HG03354 (cell line): ENCODE measurements at regions not wholly inside any gene's neighbourhood (a gene's known extent, or its start where the extent isn't known, plus 50 kb on each side); places are given as distances from the start of the nearest gene placed in this dataset.

Source experiments
- ATAC-seq: cut with Tn5 transposase; IDR thresholded peaks from one replicate; pipeline ENCODE4 v1.9.1; 2021; ENCODE audit warnings: mild to moderate bottlenecking; ENCODE audit not compliant: unreplicated experiment, poor library complexity, severe bottlenecking

DNA sequence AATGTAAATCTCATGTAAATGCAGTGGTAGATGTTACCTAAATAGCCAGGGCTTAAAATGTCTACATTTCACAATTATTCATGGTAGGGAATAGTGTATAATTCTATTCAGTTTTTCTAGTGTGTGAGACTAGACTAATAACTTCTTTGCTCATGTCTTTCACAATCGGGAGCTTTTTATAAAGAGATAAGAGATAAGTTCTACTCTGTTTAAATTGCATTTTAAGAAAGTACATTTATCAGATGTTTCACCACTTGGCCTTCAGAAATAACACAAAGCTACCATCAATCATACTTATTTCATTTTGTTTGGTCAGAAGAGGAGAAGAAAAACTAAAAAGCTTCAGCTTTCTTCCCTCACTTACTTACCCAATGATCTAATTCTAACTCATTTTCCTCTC, 725.5 kb upstream of the FLRT2 start:
- ATAC-seq = no peak

DNA sequence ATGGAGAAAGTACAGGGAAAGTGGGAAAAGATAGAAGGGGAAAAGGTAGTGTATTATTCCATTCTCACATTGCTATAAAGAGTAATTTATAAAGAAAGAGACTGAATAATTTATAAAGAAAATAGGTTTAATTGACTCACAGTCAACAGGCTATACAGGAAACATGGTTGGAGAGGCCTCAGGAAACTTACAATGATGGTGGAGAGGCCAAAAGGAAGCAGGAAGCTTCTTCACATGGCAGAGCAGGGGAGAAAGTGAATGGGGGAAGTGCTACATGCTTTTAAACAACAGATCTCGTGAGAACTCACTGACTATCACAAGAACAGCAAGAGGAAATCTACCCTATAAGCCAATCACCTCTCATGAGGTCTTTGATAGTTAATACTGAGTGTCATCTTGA, 725.0 kb upstream of the FLRT2 start:
- no peak for ATAC-seq

DNA sequence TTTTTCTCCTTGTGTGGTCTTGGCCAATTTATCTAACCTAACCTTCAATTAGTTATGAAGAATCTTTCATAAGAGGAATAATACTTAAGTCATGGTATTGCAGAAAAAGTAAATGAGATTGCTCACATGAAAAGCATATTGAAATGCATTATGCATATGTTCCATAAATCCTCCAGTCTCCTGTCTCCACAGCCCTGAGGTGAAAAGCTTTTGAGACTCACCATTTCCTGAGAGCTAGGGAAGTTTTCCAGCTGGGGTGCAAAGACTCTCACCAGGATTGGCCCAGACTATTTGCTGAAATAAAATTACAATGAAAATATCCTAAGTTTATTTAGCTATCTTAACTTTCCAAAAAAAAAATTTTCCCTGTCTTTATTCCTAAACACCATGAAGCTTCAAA, 723.8 kb upstream of the FLRT2 start:
- no peak for ATAC-seq

DNA sequence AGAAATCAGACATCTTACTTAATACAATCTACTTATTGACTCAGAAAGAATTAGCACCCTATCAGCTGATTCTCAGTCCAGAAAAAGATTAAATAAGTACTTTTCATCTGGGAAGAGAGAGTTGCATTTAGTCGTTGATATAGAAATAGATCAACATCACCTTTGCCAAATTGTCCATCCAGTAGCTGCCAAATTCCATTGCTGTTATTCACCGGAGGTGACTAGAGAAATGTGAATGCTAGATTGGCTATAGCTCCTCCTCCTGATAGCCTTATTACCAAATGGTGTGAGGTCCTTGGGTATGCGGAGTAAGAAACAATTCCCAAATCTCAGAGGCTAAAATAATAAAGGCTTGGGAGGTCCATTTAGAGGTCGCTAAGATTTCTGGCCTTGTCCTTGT, 723.3 kb upstream of the FLRT2 start:
- ATAC-seq = no peak

DNA sequence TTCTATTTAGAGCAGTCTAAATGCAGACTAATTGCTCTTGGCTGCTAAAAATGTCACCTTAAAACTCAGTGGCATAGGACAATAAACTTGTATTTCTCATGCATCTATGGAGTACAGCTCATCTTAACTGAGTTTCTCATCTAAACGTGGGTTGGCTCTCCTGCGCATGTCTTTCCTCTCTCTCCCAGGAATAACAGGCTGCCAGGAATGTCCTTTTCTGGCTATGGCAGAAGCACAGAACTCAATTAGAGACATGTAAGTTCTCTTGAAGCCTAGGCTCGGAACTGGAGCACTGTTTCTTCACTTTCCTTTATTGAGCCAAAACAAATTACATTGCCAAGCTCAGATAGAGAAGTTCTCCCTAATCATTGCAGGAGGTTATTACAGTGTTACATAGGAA, 722.3 kb upstream of the FLRT2 start:
- ATAC-seq = no peak

DNA sequence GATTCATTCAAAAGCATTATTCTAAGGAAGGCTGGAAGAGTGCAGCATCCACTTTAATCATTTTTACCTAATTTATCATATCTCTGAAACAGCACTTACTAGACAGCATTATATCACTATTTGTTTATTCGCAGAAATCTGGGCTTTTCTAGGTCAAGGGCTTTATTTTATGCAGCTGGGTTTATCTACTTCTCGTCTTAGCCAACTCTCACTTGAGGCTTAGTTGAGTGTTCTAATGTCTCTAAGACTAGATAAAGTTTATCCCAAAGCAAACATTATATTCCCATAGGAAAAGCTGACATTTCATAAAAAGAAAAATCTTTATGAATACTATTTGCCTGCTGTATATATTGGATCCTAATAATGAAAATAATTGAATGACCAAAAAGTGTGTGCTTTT, 720.8 kb upstream of the FLRT2 start:
- no peak for ATAC-seq

DNA sequence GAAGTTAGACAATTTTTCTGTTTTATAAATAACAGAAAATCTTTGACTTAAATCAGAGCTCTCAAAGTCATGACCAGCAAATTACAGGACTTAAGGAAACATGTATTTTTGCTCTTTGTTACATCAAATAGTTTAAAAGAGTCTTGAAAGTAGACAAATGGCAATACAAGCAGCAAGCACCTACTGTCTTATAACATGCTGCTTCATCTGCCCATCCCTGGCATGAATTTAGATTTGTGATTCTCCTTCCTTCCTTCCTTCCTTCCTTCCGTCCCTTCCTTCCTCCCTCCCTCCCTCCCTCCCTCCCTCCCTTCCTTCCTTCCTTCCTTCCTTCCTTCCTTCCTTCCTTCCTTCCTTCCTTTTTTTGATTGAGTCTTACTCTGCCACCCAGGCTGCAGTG, 715.6 kb upstream of the FLRT2 start:
- ATAC-seq = no peak

DNA sequence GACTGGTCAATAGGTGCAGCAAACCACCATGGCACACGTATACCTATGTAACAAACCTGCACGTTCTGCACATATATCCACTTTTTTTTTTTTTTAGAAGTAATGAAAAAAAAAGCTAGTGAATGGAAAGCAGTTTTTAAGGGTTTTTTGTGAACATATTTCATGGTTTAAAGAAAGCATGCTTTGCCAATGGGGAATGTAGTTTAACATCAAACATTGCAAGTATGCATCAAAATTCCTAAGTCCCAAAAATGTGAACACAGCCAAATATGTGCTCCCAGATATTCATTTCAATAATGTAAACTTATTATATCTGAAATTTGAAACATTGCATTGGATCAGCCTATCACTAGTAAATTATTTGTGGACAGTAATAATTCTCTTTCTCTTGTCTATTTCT, 710.4 kb upstream of the FLRT2 start:
- ATAC-seq = no peak

DNA sequence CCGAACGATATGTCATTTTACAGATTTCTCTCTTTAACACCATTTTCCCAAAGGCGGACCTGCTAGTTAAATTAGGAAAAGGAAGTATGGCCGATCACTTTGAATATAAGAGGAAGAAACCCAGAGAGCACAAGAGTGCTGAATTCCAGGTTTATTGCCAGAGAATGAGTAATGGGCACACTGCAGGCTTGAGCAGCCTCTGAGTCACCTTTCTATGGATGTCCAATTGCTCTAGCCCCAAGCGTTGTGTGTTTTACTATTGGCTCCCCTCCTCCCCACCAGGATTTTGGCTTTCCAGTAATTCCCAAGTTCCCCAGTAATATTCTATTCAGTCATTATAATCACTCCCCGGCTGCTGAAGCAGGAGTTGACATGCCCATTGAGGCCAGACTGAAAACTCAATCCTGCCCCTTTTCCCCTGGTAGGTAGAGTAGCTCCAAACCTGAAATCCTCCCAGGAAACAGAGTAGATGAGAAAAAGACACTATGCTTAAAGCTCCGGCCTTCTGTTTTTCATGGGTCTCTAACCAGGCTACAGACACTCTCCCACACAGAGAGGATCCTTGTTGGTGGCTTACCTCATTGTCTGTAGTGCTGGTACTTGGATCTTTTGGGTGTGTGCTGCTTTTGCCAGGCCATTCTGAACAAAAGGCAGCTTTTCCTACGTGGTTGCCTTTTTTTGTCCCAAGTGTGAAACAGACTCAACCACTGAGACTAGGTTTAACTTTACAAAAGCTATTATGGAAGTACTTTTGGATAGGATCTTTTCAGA, 704.3 kb upstream of the FLRT2 start:
- no peak for ATAC-seq

DNA sequence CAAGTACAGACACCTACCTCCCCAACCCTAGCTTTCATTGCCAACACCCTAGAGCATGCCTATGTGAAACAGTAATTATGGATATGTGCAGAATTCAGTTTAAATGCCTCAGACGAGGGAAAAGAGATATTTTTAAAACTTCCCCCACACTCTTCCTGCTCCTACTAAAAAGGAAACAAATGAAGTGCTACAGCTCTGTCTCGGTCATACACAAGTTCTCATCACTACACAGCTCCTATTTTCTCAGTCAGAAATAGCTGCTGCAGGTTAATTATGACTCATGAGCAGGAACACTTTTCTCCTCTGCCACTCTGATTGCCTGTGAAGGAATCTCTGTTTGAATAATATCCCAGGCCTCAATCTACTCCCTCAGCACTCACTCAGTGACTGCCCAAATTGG, 703.6 kb upstream of the FLRT2 start:
- ATAC-seq = no peak

DNA sequence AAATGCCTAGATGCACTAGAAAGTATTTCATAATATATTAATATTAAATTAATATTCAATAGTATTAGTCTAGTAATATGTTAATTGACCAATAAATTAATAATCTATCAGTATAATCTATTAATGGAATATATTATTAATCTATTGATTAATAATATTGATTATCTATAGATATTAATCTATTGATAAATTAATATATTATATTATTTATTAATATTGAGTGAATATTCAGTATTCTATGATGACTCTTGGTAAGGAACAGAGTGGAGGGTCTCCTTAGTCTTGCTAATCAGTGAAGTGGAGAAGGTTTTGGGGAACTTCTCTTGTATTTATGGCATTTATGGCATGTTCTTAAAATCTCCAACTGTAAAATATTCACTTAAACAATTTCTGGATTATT, 679.3 kb upstream of the FLRT2 start:
- no peak for ATAC-seq

DNA sequence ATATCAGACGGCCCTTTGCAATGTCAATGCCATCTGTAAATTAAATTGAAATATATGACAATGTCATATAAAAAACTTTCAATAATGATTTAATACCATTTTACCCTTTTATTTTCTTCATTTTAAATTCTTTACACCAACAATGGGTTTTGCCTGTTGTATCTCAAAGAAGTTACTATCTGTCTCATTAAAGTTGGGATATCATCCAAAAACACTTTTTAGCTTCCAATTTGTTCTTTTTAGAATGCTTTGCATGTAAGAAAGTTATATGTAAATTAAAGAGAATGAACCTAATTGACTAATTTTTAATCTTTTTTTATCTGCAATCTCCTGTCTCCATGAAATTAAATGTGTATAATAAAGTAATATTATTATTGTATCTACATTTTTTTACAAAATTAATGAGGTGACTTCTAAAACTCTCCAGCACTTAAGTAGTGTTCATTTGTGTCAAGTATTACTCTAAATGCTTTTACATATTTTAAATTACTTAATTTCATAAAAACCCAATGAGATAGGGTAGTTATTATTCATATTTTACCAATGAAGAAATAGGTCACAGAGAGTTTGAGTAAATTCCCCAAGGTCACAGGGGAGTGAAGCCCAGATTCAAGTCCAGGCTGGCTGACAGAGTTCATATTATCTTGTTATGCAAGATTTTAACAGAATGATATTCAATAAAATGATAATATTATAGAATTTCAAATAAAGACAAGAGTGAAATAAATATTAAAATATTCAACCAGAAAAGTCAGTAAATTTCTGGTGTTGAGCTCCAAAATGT, 673.0 kb upstream of the FLRT2 start:
- no peak for ATAC-seq

DNA sequence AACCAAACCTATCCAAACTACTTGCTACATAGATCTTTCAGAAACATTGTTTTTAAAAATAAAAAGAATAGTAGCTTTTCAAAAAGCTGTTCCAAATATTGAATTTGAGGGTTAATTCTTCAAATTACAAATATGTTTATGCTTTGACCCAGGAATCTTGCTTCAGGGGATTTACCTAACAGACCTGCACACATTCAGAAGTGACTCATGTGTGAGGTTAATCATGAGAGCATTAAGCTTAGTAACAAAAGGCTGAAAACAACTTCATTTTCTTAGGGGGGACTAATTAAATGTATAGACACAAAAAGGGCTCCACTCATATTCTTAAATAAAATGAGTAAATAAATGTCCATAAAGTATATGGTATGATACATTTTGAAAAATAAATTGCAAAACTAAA, 672.4 kb upstream of the FLRT2 start:
- ATAC-seq = no peak

DNA sequence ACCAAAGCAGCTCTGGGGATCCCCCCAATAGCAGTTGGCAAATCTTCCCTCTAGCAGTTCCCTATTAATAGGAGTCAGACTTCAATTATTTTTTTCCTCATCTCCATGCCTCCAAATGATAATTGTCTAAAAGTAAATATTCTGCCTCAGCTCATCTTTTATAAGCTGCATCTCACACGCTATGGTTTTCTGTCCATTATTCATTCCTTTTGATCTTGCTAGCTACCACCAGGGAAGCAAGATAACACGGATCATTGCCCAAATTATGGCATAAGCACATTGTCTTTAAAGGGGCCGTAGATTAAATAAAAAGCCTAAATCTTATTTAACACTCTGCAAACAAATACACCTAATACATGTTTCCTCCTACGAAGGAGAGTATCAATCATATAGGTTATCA, 670.8 kb upstream of the FLRT2 start:
- no peak for ATAC-seq

DNA sequence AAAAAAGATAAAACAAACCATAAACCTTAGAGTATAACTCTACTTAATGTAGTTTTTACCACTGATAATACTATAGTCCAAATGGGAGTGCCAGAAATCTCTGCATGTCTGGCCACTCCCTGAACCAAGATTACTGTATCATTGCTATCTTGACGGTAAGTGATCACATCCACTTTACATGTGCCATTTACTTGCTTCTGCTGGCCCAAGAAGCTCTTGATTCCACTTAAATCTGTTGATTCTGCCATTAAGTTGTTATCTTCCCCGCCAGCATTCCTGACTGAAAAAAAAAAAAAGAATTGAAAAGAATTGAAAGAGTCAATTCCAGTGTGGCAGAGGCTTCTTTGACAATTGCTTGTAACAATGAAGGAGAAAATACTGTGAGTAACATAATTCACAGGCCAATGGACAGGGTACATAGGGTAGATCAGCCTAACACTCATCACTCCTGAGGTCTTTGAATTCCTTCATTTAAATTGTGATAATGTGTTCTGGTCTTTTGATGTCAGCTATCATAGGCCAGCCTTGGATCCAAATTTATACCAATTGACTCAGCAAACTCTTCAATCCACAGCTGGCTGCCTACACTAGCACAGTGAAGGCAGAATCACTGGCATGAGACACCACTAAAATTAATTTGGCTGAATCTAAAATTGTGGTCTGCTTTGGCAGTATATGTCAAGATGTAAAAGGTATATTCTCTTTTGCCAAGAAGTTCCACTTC, 665.2 kb upstream of the FLRT2 start:
- no peak for ATAC-seq

DNA sequence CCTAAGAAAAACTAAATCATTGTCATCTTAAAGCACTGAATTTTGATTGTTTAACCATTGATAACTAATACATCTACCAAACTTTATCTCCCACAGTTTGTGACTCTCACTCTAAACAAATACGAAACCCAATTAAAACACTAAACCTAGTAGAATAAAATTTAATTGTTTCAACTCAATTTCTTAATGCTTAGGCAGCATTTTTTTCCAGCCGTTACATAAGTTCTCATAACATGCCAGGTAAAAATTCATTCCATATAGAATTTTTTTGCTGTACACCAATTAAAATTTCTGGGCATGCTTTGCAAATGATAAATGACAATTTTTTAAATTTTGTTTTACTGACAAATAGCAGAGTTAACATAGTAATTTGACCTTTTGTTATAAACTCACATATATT, 658.2 kb upstream of the FLRT2 start:
- no peak for ATAC-seq

DNA sequence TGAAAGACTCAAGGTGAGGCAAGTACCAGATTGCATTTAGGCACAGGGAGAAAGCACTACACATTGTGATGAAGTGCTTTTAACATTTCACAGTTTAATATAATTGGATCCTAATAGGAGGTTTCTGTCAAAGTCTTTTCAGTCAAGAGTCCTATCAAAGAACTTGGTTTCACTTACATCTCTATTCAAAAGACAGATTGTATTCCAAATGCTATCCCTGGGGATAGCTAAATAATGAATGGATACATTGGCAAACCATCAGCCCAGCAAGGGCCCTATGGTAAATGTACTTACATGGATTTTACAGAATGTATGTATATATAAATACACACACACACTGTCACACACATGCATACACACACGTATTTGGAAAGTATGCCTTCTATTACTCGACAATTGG, 655.5 kb upstream of the FLRT2 start:
- ATAC-seq = no peak

DNA sequence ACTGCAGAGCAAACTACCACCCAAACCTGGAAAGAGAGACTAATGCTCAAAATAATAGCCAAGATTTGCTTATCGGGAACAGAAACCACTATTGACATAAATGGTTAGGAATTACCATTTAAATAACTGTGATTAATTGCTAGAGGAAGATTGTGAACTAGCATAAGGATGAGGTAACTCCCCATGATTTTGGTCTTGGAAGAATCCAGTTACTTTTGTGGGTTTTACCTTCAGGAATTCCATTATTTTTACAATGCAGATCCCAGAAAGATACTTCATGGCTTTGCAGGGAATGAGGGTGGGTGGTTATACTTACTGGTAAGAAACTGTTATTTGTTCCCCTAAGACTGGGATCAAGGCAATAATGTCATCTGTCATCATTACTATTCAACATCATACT, 652.9 kb upstream of the FLRT2 start:
- ATAC-seq = no peak

DNA sequence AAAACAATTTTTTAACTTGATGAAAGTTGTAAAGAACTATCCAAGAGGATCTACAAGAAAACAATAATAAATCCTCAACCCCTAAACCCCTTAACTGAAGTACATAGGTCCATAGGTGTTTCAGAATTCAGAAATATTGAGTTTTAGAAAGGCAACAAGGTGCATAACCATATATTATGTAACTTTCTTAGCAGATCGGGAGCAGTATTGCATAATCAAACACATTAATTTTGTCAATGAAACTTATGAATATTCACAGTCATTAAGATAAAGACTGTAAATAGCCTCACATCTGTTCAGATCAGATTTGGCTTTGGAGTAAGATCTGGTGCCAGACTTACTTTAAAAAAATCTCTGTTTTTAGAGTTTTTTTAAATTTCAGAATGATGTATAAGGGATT, 647.1 kb upstream of the FLRT2 start:
- no peak for ATAC-seq

DNA sequence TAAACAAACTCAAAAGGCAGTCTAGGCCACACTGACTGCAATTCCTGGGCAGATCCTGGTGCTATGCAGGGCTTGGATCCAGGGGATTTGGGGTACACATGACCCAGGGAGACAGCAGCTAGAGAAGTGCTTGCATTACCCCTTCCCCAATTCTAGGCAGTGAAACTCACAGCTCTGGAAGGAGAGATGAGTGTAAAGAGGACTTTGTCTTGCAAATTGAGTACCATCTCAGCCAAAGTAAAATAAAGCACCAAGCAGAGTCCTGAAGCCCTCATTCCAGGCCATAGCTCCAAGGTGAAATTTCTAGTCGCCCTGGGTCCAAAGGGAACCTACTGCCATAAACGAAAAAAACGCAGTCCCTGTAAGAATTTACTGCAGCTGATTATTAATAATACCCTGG, 644.9 kb upstream of the FLRT2 start:
- ATAC-seq = no peak

DNA sequence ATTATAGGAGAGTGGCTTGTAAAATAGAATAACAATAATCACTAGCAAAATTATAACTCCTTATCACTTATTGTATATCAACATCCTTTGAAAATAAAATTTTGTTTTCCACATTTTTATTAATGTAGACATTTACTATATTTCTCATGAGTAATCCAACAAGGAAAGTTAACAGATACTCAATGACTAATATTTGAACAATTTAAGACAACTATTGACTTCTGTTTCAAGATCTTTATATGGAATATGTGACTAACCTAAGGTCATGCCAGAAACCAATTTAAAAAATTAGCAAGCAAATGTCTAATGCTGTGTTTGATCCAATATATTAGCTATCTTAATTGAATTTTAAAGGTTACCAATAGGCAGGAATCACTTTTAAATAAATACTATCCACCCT, 638.5 kb upstream of the FLRT2 start:
- no peak for ATAC-seq
